ENCODE measurements at regions not wholly inside any gene's neighbourhood (a gene's known extent, or its start where the extent isn't known, plus 50 kb on each side); places are given as distances from the start of the nearest gene placed in this dataset.

GRCh38 chr16:66225696-66226095, 140.8 kb upstream of the CDH5 start:
- TF ChIP-seq FOXM1 (IDR thresholded peaks at IDR 0.05; ENCODE audit: borderline replicate concordance, low read depth), result no peak
- TF ChIP-seq MAX (IDR thresholded peaks at IDR 0.05), result no peak
- no peak for TF ChIP-seq USF1 (IDR thresholded peaks at IDR 0.05)
- no peak for TF ChIP-seq NFIC (IDR thresholded peaks at IDR 0.05)
- no peak for TF ChIP-seq RAD21 (IDR thresholded peaks at IDR 0.05; ENCODE audit: low read depth)
- no peak for TF ChIP-seq TAF1 (IDR thresholded peaks at IDR 0.05; ENCODE audit: low read depth)
- no peak for TF ChIP-seq TEAD4 (IDR thresholded peaks at IDR 0.05)

- TF ChIP-seq TCF12 (IDR thresholded peaks at IDR 0.05; ENCODE audit: low read depth) (no peak), MAX (IDR thresholded peaks at IDR 0.05) (no peak), CREB1 (IDR thresholded peaks at IDR 0.05; ENCODE audit: low read depth) (no peak), USF1 (IDR thresholded peaks at IDR 0.05) (no peak), EGR1 (IDR thresholded peaks at IDR 0.05) (no peak), YY1 (IDR thresholded peaks at IDR 0.05; ENCODE audit: low read depth) (no peak), TAF1 (IDR thresholded peaks at IDR 0.05; ENCODE audit: low read depth) (no peak), CEBPB (IDR thresholded peaks at IDR 0.05) (no peak), EP300 (IDR thresholded peaks at IDR 0.05; ENCODE audit: borderline replicate concordance) (no peak)
Measured at GRCh38 chr16:66224626-66225025, 141.9 kb upstream of the CDH5 start.

GRCh38 chr16:66224186-66224585, 142.3 kb upstream of the CDH5 start:
- TF ChIP-seq TEAD4 (IDR thresholded peaks at IDR 0.05) (no peak), RAD21 (IDR thresholded peaks at IDR 0.05; ENCODE audit: low read depth) (no peak), NFIC (IDR thresholded peaks at IDR 0.05) (no peak), EP300 (IDR thresholded peaks at IDR 0.05; ENCODE audit: borderline replicate concordance) (no peak), YY1 (IDR thresholded peaks at IDR 0.05; ENCODE audit: low read depth) (no peak), MAX (IDR thresholded peaks at IDR 0.05) (no peak), TCF12 (IDR thresholded peaks at IDR 0.05; ENCODE audit: low read depth) (no peak), TAF1 (IDR thresholded peaks at IDR 0.05; ENCODE audit: low read depth) (no peak), ZBTB7A (IDR thresholded peaks at IDR 0.05; ENCODE audit: low read depth) (no peak), USF1 (IDR thresholded peaks at IDR 0.05) (no peak), CREB1 (IDR thresholded peaks at IDR 0.05; ENCODE audit: low read depth) (no peak), CEBPB (IDR thresholded peaks at IDR 0.05) (no peak)

GRCh38 chr16:66223176-66223780, 143.2 kb upstream of the CDH5 start:
- TF ChIP-seq RAD21 (IDR thresholded peaks at IDR 0.05; ENCODE audit: low read depth) (no peak), TEAD4 (IDR thresholded peaks at IDR 0.05) (no peak), CEBPB (IDR thresholded peaks at IDR 0.05) (no peak), REST (IDR thresholded peaks at IDR 0.05; ENCODE audit: low read depth) (no peak), EGR1 (IDR thresholded peaks at IDR 0.05) (no peak), NFIC (IDR thresholded peaks at IDR 0.05) (no peak), USF1 (IDR thresholded peaks at IDR 0.05) (no peak), ZBTB7A (IDR thresholded peaks at IDR 0.05; ENCODE audit: low read depth) (no peak)

- TF ChIP-seq EP300 (IDR thresholded peaks at IDR 0.05; ENCODE audit: borderline replicate concordance) (no peak), EGR1 (IDR thresholded peaks at IDR 0.05) (no peak), TCF12 (IDR thresholded peaks at IDR 0.05; ENCODE audit: low read depth) (no peak), ZBTB7A (IDR thresholded peaks at IDR 0.05; ENCODE audit: low read depth) (no peak), TEAD4 (IDR thresholded peaks at IDR 0.05) (no peak), TAF1 (IDR thresholded peaks at IDR 0.05; ENCODE audit: low read depth) (no peak), MAX (IDR thresholded peaks at IDR 0.05) (no peak), NFIC (IDR thresholded peaks at IDR 0.05) (no peak), REST (IDR thresholded peaks at IDR 0.05; ENCODE audit: low read depth) (no peak), CREB1 (IDR thresholded peaks at IDR 0.05; ENCODE audit: low read depth) (no peak), YY1 (IDR thresholded peaks at IDR 0.05; ENCODE audit: low read depth) (no peak), FOXM1 (IDR thresholded peaks at IDR 0.05; ENCODE audit: borderline replicate concordance, low read depth) (no peak), USF1 (IDR thresholded peaks at IDR 0.05) (no peak)
Measured at GRCh38 chr16:66222756-66223155, 143.7 kb upstream of the CDH5 start.

Measured in Ishikawa (cell line).